GM19463 (cell line): ENCODE measurements at regions not wholly inside any gene's neighbourhood (a gene's known extent, or its start where the extent isn't known, plus 50 kb on each side); places are given as distances from the start of the nearest gene placed in this dataset.
"Not testable (repeated sequence)": the region's sequence is repeated elsewhere in the genome, so short reads cannot be mapped to it uniquely, and the experiment has no call there.

Experiments used
- ATAC-seq: cut with Tn5 transposase; IDR thresholded peaks from one replicate; pipeline ENCODE4 v1.9.1; 2021; ENCODE audit warnings: mild to moderate bottlenecking, moderate library complexity; ENCODE audit not compliant: unreplicated experiment

DNA sequence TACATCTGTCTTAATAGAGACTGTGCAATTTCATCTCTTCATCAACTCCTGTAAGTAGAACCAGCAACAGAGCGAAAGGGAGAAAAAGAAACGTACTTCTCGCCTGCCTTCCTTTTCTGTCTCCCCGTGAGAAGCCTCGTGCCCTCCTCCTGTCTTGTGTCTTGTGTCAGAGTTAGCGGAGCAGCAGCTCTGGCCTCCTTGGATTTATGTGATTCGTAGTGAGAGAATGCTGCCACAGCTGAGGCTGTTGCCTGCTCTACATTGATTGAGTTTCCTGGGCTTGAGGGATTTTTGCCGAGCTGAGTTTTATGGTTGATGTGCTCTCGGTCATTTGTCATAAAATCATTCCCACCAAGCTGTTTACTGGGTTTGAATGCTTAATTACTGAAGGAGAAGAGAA, 579.1 kb upstream of the RBFOX1 start:
- ATAC-seq, result no peak

DNA sequence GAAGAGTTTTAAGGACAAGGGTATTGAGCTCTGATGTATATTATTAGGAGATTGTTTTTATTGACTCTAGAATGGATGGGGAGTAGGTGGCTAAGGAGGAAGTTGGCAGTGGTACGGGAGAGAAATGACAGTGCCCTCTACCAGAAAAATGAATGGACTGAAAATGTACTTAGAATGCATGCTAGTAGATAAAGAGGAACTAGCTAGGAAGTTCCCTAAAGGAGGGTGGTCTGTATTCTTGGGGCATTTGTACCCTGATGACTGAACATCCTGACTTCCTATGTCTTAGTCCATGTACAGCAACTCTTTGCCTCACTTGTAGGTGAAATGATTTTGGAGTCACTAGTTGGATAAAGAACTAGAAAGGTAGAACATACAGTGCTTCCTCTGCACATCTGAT, 581.5 kb upstream of the RBFOX1 start:
- ATAC-seq, result no peak

DNA sequence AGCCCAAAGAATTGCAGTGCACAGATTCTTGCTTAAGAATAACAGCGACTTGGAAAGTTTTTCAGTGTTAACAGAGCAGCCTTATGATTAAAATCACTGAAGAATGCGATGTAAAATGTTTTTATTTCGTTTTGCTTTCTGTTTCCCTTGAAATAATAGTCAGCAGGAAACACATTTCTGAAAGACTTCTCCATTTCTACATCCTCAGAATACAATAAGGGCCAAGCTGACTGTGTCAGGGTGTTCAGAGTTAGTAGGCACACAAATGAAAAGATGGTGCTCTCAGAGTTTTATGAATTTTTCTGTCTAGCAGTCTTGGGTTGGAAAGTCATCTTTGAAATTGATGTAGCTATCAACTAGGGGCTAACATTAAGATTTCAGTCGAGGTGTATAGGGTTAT, 582.9 kb upstream of the RBFOX1 start:
- no peak for ATAC-seq

DNA sequence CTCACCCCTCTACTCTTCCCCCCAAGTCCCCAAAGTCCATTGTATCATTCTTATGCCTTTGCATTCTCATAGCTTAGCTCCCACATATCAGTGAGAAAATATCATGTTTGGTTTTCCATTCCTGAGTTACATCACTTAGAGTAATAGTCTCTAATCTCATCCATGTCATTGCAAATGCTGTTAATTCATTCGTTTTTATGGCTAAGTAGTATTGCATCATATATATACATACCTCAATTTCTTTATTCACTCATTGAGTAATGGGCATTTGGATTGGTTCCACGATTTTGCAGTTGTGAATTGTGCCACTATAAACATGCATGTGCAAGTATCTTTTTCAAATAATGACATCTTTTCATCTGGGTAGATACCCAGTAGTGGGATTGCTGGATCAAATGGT, 596.3 kb upstream of the RBFOX1 start:
- ATAC-seq, result not testable (repeated sequence)

DNA sequence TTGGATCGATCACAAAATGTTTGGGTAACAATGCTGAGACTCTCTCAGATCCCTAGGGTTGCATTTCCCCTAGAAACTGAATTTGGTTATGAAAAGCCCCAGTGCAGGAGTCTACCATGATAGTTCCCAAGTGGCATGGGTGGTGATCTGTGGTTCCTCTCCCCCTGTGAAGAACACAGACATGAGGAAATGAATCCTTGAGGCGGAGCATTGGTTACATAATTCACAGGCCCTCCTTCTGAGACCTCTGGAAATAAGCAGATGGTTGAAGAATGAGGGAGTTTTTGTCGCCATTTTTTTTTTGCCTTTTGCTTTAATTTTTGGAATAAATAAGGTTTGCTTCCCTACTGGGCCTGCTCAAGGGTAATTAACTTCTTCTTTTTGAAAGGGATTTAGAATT, 597.0 kb upstream of the RBFOX1 start:
- ATAC-seq, result no peak

DNA sequence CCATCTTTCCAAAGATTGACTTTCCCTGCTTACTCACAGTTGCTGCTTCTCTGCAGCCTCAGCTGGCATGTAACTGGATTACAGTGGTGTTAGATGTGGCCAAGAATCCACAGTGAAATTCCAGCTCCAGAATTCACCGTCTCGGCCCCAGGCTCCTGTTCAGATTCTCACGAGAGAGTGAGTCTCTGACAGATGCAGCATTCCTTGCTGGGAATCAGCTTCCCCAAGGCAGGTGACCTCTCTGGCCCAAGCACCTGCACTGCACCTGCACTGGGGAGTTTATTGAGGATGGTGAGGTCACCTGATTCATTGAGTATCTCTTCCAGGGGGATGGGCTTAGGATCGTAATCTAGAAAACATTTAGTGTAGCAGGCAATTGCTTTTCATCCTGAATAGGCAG, 600.5 kb upstream of the RBFOX1 start:
- ATAC-seq, result no peak

DNA sequence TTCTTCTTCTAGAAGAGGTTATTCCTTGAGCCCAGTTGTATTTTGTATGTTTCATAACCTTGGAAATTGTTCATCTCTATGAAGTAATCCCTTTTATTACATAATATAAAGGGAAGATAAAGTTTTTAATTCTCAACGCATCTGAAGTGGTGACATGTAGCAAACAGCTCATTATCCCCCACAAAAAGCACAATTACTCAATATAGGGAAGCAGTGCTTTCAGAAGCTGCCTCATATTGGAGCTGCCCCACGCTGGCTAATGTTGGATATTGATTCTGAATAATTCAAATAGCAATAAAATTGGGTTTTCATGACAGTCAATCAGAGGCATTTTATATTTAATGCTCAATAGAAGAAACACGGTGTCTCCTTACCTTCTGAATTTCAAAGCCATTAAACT, 604.3 kb upstream of the RBFOX1 start:
- ATAC-seq, result no peak

DNA sequence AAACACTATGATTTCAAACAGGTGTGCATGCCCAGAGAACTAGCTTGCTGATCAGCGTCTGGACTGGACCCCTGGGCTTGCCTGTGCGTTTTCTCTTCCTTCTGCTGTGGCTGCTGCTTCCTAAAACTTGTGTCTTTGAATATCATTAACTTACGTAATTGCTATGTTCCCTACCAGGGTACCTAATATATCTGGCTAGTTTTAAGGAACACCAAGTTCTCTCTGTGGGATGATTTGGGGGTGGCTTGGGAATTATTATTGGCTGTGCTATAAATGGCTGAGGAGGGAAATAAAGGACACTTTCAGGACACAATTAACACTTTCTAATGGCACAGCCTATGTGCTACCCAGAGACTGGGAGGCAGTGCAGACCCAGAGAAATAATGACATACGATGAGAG, 606.0 kb upstream of the RBFOX1 start:
- no peak for ATAC-seq

DNA sequence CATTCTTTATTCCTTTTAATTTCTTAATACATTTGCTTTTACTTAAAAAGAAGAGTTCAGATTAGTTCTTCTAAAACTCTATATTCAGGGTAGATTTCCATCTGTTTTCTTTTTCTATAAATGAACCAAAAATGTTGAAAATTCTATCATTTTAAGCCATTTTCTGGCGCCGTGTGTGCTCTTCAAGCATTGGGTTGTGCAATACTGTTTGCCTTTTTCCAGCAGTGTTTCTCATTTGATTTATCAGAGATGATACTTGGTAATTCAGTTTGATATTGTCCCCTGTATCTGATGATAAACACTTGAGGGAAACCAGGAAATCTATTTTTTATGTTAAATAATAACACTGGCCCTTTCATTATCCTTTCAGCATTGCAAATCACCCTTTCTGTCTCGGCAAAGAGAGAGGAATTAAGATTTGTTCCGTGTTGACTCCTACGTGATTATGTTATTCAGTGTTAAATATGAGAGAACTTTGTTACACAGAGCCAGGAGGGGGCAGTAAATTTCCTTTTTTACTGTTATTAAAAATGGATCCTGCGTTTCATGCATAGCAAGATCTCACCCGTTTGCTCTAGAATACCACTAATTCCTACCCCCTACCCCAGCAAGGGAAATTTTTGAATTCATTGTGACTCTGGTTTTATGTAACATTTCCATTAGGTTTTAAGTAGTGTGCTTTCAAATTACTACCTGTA, 606.9 kb upstream of the RBFOX1 start:
- ATAC-seq, result no peak

DNA sequence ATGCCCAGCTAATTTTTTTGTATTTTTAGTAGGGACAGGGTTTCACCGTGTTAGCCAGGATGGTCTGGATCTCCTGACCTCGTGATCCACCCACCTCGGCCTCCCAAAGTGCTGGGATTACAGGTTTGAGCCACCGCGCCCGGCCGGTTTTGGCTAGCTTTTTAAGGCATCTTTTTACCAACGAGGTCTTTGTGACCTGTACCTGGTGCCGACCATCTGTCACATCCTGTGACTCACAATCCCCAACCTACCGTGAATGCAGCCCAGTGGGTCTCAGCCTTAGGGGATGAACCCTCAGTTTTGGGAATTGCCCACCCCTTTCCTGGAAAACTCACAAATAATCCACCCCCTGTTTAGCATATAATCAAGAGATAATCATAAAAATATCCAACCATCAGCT, 607.4 kb upstream of the RBFOX1 start:
- ATAC-seq, result not testable (repeated sequence)

DNA sequence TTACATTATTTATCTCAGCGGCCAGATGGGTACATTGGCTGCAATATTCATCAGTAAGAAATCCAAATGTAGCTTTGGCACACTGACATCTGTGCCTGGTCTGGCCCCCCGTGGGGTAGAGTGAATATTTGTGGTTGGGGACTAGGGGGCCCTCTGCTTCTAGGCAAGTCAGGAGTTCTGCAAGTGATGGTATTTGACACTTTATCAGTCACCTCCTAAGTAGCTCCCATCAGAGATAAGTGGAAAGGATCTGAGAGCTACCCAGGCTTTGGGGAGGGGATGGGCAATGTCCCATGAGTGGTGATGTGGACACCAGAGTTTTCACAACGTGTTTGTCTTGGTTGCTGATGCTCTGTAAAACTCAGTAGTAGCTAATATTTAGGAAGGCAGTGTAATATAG, 609.9 kb upstream of the RBFOX1 start:
- ATAC-seq, result no peak

DNA sequence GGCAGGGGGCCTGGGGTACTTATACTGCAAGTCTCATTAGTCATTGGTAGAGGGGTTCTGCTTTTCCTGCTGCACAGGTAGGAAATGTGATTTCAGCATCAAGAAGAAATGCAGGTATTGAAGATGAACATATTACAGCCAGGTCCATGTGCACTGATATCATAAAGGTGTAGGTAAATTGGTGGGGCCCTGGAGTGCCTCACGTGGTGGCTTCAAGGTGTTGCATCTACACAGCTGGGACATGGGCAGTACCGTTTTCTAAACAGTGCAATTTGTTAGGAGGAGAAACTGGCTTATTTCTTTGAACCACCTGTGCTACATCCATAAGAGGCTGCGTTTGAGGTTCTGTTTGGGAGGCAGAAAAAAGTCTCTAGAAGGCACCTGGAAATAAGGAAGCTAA, 618.1 kb upstream of the RBFOX1 start:
- no peak for ATAC-seq

DNA sequence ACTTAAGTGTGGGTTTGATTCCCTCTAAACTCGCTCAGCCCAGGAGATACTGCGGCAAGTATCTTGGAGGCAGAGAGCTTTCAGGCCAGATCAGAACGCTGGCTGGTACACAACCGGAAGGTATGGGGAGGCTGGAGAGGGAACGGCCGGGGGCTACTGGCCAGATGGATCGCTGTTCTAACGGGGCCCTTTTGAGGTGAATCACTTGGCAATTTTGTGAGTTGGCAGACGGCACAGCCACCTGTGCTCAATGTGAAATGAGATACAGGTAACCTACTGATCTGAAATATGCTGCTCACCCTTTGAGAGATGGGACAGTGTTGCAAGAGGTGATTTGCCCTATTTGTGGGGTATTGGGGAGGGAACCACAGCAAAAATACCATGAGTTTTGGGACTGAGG, 622.9 kb upstream of the RBFOX1 start:
- ATAC-seq, result no peak

DNA sequence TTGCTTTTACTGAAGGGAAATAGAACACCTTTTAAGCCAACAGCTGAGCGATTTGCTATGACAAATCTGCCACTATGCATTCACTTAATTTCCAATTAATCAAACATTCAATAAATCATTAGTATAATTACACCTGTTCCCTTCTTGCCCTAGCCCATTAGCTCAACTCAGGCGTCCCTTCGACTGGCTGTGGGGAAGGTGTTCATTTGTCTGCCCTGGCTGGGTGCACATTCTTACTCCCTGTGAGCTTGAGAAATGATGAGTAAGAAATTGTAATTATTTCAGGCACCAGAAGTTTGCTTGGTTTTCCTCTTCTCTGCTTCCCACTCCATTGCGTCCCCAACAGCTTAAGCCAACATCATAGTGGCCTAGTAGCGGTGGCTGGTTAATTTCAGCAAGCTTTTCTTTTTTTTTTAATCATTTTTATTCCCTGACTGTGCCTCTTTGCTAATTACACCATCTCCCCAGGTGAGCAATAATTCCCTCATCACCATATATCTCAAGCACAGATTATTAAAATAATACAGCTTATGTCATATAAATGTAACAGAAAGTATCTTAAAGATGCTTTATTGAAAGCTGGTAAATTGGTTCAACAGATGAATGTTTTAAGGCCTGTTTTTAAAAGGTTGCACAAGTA, 623.9 kb upstream of the RBFOX1 start:
- ATAC-seq, result no peak

DNA sequence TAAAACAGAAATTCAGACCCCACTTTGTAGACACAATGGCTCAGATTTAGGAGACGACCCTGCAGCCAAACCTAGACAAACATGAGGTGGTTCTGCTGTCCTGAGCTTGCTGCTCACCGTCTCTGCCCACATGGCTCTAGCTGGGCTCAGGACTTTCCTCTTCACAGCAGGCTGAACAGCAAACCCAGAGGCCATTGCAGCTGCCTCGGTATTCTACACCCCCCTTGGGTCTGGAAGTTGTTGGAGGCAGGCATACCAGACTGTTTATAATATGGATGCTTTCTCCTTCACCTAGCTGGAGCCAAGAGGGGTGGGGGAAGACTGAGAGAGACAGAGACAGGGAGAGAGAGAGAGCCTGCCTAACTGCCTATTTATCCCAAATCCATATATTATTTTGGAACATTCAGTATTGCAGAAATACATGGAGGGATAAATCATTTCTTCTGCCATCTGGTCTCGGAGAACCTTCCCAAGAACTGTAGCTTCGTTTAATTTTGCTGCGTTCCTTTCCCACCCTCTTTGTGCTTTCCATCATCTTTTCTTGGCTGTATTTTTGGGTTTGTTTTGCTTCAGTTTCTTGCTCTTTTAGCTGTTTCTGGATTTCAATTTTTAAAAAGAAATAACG, 628.2 kb upstream of the RBFOX1 start:
- no peak for ATAC-seq

DNA sequence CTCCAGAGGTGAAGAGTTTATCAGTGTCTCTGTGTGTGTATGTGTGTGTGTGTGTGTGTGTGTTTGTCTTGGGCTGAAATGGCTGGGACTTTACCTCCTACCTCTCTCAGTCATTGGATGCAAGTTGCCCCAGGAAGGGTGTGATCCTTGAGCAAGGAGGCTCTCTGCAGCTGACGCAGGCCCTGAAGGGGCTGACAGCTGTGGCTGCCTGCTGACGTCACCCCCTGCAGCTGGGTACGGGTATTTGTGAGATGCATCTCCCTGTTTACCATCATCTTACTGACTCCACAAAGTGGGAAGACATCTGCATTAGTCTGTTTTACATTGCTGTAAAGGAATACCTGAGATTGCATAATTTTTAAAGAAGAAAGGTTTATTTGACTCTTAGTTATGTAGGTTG, 631.5 kb upstream of the RBFOX1 start:
- ATAC-seq, result no peak

DNA sequence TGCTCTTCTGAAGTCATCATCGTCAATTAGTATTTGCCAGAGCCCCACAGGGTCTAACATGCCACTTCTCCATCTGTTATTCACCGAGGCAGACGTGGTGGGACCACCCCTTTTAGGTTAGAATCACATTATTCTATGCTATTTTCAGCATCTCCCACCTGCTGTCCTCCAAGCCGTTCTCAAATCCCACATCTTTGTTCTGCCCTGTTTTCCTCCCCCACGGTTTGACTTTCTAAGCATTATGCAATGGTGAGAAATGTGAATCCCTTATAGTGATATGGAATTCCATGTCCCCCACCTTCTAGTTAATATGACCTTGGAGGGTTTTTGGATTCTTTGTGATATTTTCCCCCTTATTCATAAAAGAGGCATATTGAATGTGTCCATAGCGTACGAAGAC, 634.1 kb upstream of the RBFOX1 start:
- no peak for ATAC-seq

DNA sequence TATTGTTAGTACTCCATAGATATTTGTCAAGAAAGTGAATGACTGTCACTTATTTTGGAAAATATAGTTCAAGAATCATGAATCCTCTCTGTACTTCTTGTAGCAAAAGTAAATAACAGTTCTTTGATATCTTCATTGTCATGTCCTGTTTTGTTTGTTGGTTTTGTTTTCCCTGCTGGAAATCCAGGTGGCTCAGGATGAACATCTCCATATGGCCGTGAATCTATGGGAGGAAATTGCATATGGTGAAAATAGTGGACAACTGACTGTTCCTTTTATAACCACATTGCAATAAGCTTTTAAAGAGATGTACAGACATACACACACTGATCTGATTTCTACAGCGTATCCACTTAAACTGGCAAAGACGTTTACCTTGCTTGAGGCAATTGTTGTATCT, 637.0 kb upstream of the RBFOX1 start:
- no peak for ATAC-seq

DNA sequence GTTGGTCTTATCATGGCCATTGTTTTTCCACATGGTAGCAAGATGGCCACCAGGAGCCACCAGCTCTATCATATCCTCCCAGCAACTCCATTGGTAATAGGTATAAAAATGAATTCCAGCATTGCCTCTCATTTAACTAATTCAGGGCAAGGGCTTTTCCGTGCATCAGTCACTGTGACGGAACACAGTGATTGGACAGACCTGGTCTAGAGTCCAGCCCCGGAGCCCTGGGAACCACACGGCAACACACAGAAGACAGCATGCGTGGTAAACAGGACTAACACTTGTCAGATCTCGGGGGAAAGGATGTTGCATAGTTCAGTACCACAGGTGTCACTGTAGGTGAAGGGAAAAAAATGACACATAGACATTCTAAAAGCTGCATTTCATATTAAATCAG, 638.0 kb upstream of the RBFOX1 start:
- no peak for ATAC-seq

DNA sequence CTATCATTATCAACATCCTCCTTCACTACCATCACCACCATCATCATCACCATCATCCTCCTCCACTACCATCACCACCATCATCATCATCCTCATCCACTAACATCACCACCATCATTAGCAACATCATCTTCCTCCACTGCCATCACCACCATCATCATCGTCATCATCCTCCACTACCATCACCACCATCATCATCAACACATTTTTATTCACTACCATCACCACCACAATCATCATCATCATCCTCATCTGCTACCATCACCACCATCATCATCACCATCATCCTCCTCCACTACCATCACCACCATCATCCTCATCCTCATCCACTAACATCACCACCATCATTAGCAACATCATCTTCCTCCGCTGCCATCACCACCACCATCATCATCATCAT, 639.2 kb upstream of the RBFOX1 start:
- not testable (repeated sequence) for ATAC-seq

DNA sequence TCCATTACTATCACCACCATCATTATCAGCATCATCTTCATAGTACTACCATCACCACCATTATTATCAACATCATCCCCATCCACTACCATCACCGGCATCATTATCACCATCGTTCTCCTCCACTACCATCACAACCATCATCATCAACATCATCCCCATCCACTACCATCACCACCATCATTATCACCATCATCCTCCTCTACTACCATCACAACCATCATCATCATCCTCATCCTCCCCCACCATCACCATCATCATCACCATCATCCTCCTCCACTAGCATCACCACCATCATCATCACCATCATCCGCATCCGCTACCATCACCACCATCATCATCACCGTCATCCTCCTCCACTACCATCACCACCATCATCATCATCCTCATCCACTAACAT, 639.8 kb upstream of the RBFOX1 start:
- no peak for ATAC-seq

DNA sequence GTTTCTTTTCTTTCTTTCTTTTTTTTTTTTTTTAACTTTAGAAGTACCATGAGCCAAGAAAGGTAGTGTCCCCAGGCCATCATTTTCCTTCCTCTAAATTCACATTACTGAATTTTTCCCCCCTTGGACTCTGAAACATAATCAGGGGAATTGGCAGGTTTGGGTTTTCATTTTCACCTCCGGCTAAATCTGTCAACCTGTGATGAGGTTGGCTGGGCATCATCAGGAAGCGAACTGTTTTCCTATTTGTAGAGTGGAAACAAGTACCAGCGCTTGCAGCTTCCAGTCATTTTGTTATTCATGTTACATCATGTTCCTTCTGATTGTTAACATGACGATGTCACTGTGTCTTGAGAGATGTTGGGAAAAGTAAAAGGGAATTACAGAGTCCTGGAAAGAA, 641.9 kb upstream of the RBFOX1 start:
- no peak for ATAC-seq

DNA sequence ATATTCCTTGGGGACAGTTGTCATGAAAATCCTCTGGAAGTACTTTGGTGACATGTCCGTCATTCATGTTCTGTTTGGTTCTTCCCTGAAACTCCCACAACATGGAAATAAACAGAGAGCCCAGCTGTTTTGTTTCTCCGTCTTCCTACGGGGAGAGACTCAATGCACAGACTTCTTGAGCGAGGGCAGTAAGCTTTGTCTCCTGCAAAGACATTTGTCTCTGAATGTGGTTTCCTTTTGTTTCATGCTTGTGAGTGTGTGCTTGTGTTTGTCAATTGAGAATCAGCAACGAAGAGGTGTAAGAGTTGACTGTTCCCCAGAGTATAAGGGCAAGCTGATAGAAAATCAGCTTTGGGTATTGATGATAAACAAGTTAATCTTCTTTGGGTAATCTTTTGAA, 643.0 kb upstream of the RBFOX1 start:
- ATAC-seq, result no peak
